ENCODE measurements at regions not wholly inside any gene's neighbourhood (a gene's known extent, or its start where the extent isn't known, plus 50 kb on each side); places are given as distances from the start of the nearest gene placed in this dataset.

GRCh38 chr20:48203252-48203651, 418.0 kb upstream of the SULF2 start:
- no peak for DNase-seq (ENCODE audit: low spot score)

- DNase-seq (ENCODE audit: low spot score), result no peak
Observed at GRCh38 chr20:48202334-48203113, 417.2 kb upstream of the SULF2 start.

- DNase-seq (ENCODE audit: low spot score), result no peak
Observed at GRCh38 chr20:48201885-48202284, 416.6 kb upstream of the SULF2 start.

- no peak for DNase-seq (ENCODE audit: low spot score)
Observed at GRCh38 chr20:48201188-48201587, 415.9 kb upstream of the SULF2 start.

- no peak for DNase-seq (ENCODE audit: low spot score)
Observed at GRCh38 chr20:48198929-48199451, 413.7 kb upstream of the SULF2 start.

- no peak for DNase-seq (ENCODE audit: low spot score)
Observed at GRCh38 chr20:48197066-48197465, 411.8 kb upstream of the SULF2 start.

- no peak for DNase-seq (ENCODE audit: low spot score)
Observed at GRCh38 chr20:48196486-48196885, 411.2 kb upstream of the SULF2 start.

GRCh38 chr20:48196001-48196400, 410.7 kb upstream of the SULF2 start:
- DNase-seq (ENCODE audit: low spot score), result no peak

GRCh38 chr20:48195121-48195870, 410.0 kb upstream of the SULF2 start:
- no peak for DNase-seq (ENCODE audit: low spot score)

GRCh38 chr20:48194583-48194982, 409.3 kb upstream of the SULF2 start:
- no peak for DNase-seq (ENCODE audit: low spot score)

GRCh38 chr20:48193627-48194425, 408.5 kb upstream of the SULF2 start:
- DNase-seq (ENCODE audit: low spot score), result no peak

GRCh38 chr20:48192109-48192508, 406.8 kb upstream of the SULF2 start:
- DNase-seq (ENCODE audit: low spot score), result no peak

GRCh38 chr20:48191200-48191599, 405.9 kb upstream of the SULF2 start:
- DNase-seq (ENCODE audit: low spot score), result no peak

GRCh38 chr20:48190757-48191156, 405.5 kb upstream of the SULF2 start:
- no peak for DNase-seq (ENCODE audit: low spot score)

- DNase-seq (ENCODE audit: low spot score), result no peak
Observed at GRCh38 chr20:48189181-48189580, 403.9 kb upstream of the SULF2 start.

- no peak for DNase-seq (ENCODE audit: low spot score)
Observed at GRCh38 chr20:48187851-48188250, 402.6 kb upstream of the SULF2 start.

- no peak for DNase-seq (ENCODE audit: low spot score)
Observed at GRCh38 chr20:48186915-48187314, 401.6 kb upstream of the SULF2 start.

- DNase-seq (ENCODE audit: low spot score), result no peak
Observed at GRCh38 chr20:48186447-48186846, 401.2 kb upstream of the SULF2 start.

- DNase-seq (ENCODE audit: low spot score), result no peak
Observed at GRCh38 chr20:48184229-48184628, 398.9 kb upstream of the SULF2 start.

GRCh38 chr20:48181261-48181935, 396.1 kb upstream of the SULF2 start:
- no peak for DNase-seq (ENCODE audit: low spot score)

- DNase-seq (ENCODE audit: low spot score), result no peak
Observed at GRCh38 chr20:48180618-48181017, 395.3 kb upstream of the SULF2 start.

- DNase-seq (ENCODE audit: low spot score), result no peak
Observed at GRCh38 chr20:48180024-48180423, 394.7 kb upstream of the SULF2 start.
